K562 (cell line): ENCODE measurements at regions not wholly inside any gene's neighbourhood (a gene's known extent, or its start where the extent isn't known, plus 50 kb on each side); places are given as distances from the start of the nearest gene placed in this dataset.

Source experiments
- ATAC-seq: fragments of 200-7000 bp; cut with Tn5 transposase; 3 replicates; pipeline ENCODE4 v1.9.1; 2020; ENCODE audit warnings: moderate library complexity
- BruUV-seq: library from RNA; stranded (reverse); fragments of 400-500 nt; replicated peaks from 2 replicates; lab custom pipeline; 2021; lab: Mats Ljungman, UMichigan
- CTCF ChIA-PET: fragments of 300-600 bp; formaldehyde crosslinking; extraction: SDS; loops from one replicate; lab custom pipeline; 2021; ENCODE audit warnings: low intra/inter-chr PET ratio; lab: Yijun Ruan, JAX
- POLR2A ChIA-PET: fragments of 300-600, 350-650 bp; sonication (Branson Sonifier 250); formaldehyde crosslinking; extraction: SDS; loops from one replicate; lab custom pipeline; 2021; ENCODE audit warnings: antibody characterized with exemption, inconsistent platforms; lab: Yijun Ruan, JAX
- DNase-seq, 4 experiments: peaks; one replicate each; pipeline versions ENCODE4 v3.0.0 to v3.0.0-alpha.2; 2011 to 2018; ENCODE audit warnings: low spot score in 3 of 4, mixed read lengths in 3 of 4; ENCODE audit errors: extremely low read depth in 1 of 4
- FAIRE-seq: peaks from 2 replicates; lab custom pipeline; 2011; peaks lifted over from hg19 to GRCh38; lab: Jason Lieb, UNC
- H2AFZ ChIP-seq: 2 replicates; pipeline ENCODE4 v1.6.0; 2011; ENCODE audit warnings: low read depth, low read length, control low read depth, inconsistent platforms
- H3K27ac ChIP-seq: fragments of 200-600 bp; 3 replicates; pipeline ENCODE4 v1.8.0; 2011; ENCODE audit warnings: low read depth, mild to moderate bottlenecking, control low read depth, inconsistent platforms, low read length, moderate library complexity, mixed read lengths; ENCODE audit errors: extremely low read depth
- H3K27me3 ChIP-seq, 2 experiments: fragments of 300-600 bp in 1 of 2; 2 replicates in 1 of 2; 3 replicates in 1 of 2; pipeline versions ENCODE4 v1.6.0 to v1.8.0; 2011; ENCODE audit warnings: inconsistent platforms in 2 of 2, low read length in 2 of 2, mild to moderate bottlenecking in 1 of 2, mixed read lengths in 1 of 2, moderate library complexity in 1 of 2; ENCODE audit not compliant: control insufficient read depth in 2 of 2, insufficient read depth in 2 of 2
- H3K36me3 ChIP-seq: fragments of 300-600 bp; 3 replicates; pipeline ENCODE4 v1.8.0; 2011; ENCODE audit warnings: mild to moderate bottlenecking, low read length, inconsistent platforms; ENCODE audit not compliant: control insufficient read depth, insufficient read depth
- H3K4me1 ChIP-seq, 2 experiments: fragments of 200-600 bp in 1 of 2; replicated peaks in 1 of 2; 2 replicates in 1 of 2; 3 replicates in 1 of 2; pipeline versions ENCODE4 v1.5.1 to v1.8.0; 2011; ENCODE audit warnings: inconsistent platforms in 2 of 2, low read length in 2 of 2, mild to moderate bottlenecking in 1 of 2, mixed read lengths in 1 of 2, moderate library complexity in 1 of 2; ENCODE audit not compliant: control insufficient read depth in 2 of 2, insufficient read depth in 2 of 2
- H3K4me2 ChIP-seq: 2 replicates; pipeline ENCODE4 v1.6.1; 2011; ENCODE audit warnings: low read length, control low read depth, inconsistent platforms, mixed read lengths; ENCODE audit not compliant: insufficient read depth
- H3K4me3 ChIP-seq: fragments of 200-600 bp; sonication (generic), shearing (Covaris generic); 2 replicates; pipeline ENCODE4 v1.5.1; 2016; ENCODE audit warnings: control low read depth, inconsistent platforms
- H3K79me2 ChIP-seq: fragments of 200-600 bp; 3 replicates; pipeline ENCODE4 v1.8.0; 2011; ENCODE audit warnings: low read length, inconsistent platforms; ENCODE audit not compliant: control insufficient read depth, insufficient read depth
- H3K9ac ChIP-seq, 2 experiments: 2 replicates each; pipeline versions ENCODE4 v1.6.0 to v1.6.1; 2011; ENCODE audit warnings: low read depth in 2 of 2, low read length in 2 of 2, control low read depth in 1 of 2, inconsistent platforms in 1 of 2, mild to moderate bottlenecking in 1 of 2, mixed read lengths in 1 of 2; ENCODE audit not compliant: insufficient read depth in 1 of 2
- H3K9me1 ChIP-seq: one replicate; pipeline ENCODE4 v1.6.0; 2011; ENCODE audit warnings: inconsistent platforms, mild to moderate bottlenecking, low read length, moderate library complexity; ENCODE audit not compliant: control insufficient read depth, insufficient read depth
- H3K9me3 ChIP-seq: replicated peaks from 2 replicates; pipeline ENCODE4 v1.5.1; 2011; ENCODE audit warnings: low read depth, low read length, inconsistent platforms; ENCODE audit not compliant: control insufficient read depth, insufficient read depth
- H4K20me1 ChIP-seq: replicated peaks from 2 replicates; pipeline ENCODE4 v1.6.1; 2011; ENCODE audit warnings: low read length, inconsistent platforms, mixed read lengths; ENCODE audit not compliant: control insufficient read depth, insufficient read depth
- DIDO1 ChIP-seq: fragments of 450-650 bp; IDR thresholded peaks from 2 replicates; pipeline ENCODE4 v1.6.1; 2016; ENCODE audit warnings: low read depth, missing biosample characterization, missing genetic modification characterization
- HDGF ChIP-seq: fragments of 450-650 bp; IDR thresholded peaks from 2 replicates; pipeline ENCODE4 v1.6.1; 2016
- HNRNPUL1 ChIP-seq: fragments of 200-400 bp; formaldehyde crosslinking; IDR thresholded peaks from 2 replicates; pipeline ENCODE4 v1.6.1; 2017; ENCODE audit warnings: low read length
- ZFX ChIP-seq: sonication (generic); formaldehyde crosslinking; IDR thresholded peaks from 2 replicates; pipeline ENCODE4 v1.8.0; 2022; ENCODE audit warnings: mild to moderate bottlenecking, missing genetic modification reagents, moderate library complexity
- ZNF316 ChIP-seq: fragments of 450-650 bp; IDR thresholded peaks from 2 replicates; pipeline ENCODE4 v1.6.1; 2016
- ZNF395 ChIP-seq: fragments of 200-800 bp; sonication (Bioruptor generic); IDR thresholded peaks from 2 replicates; pipeline ENCODE4 v1.6.1; 2017; ENCODE audit warnings: missing genetic modification characterization, missing compliant biosample characterization
- ZNF561 ChIP-seq: fragments of 450-650 bp; formaldehyde crosslinking; conservative IDR thresholded peaks from 2 replicates; pipeline ENCODE4 v1.4.0; 2020; ENCODE audit warnings: mild to moderate bottlenecking, moderate library complexity
- ZNF609 ChIP-seq: sonication (generic); formaldehyde crosslinking; IDR thresholded peaks from 2 replicates; pipeline ENCODE4 v1.8.1; 2023; ENCODE audit warnings: missing genetic modification reagents, mild to moderate bottlenecking, borderline replicate concordance
- WGBS: fragments of 100-300 bp; shearing (Covaris generic); methylation state at CpG from one replicate; pipeline ENCODE4 v1.1.6; 2016; ENCODE audit warnings: low coverage, mixed read lengths; ENCODE audit not compliant: insufficient coverage; ENCODE audit errors: missing lambda C conversion rate; 5-methylcytosine and 5-hydroxymethylcytosine counted together
- in situ Hi-C: fragments of 300-500 bp; cut with MboI; formaldehyde crosslinking; loops from 4 replicates; pipeline ENCODE4 v1.15.0; 2018; ENCODE audit warnings: inconsistent platforms, mixed read lengths
- intact Hi-C: fragments of 100-400 bp; cut with micrococcal nuclease; formaldehyde crosslinking; loops from 2 replicates; pipeline ENCODE4 v1.14.2; 2022

GRCh38 chr2:236400594-236401360 lies 136.6 kb upstream of the ASB18 start:
- Histone ChIP-seq H3K9ac (no peak overlapping the region), H3K4me3 (no peak overlapping the region), H3K4me1 (no peaks in the 10 kb centered on the region), H3K9me3 (no peaks in the 10 kb centered on the region), H3K79me2 (no peaks in the 10 kb centered on the region), H3K27ac (no peak overlapping the region), H3K27me3 (peaks cover 4 to 41% of the 10 kb centered on the region in 2 experiments; a peak in 3 of 5 replicates), H4K20me1 (no peaks in the 10 kb centered on the region), H3K4me2 (no peak overlapping the region), H3K9me1 (no peaks in the 10 kb centered on the region), H3K36me3 (no peaks in the 10 kb centered on the region), H2AFZ (no peak overlapping the region)
- POLR2A ChIA-PET, result interaction anchor here (0.6 kb wide), 1 partner anchor 718 kb away, joined by 3 read pairs; no protein-coding TSS in a partner anchor
- TF ChIP-seq ZNF561 (no peak), ZFX (CRISPR knock-in tag) (no peak), HDGF (no peak)
- in situ Hi-C loops, result no loop called here
- DNase-seq (no peak), ATAC-seq (no peak), FAIRE-seq (no peak)
- no TSS peak for BruUV-seq
- CTCF ChIA-PET, result no interaction called here
- intact Hi-C loops, result no loop called here
- 0% methylated on average over 16 of the region's 20 CpGs for WGBS

- H3K4me2 ChIP-seq, result no peak overlapping the region
- CTCF ChIA-PET, result no interaction called here
- H2AFZ ChIP-seq, result no peak overlapping the region
- BruUV-seq, result no TSS peak
- H3K27ac ChIP-seq, result no peak overlapping the region
- H3K36me3 ChIP-seq, result no peaks in the 10 kb centered on the region
- H3K4me1 ChIP-seq, result no peaks in the 10 kb centered on the region
- H3K9me1 ChIP-seq, result no peaks in the 10 kb centered on the region
- intact Hi-C loops, result no loop called here
- POLR2A ChIA-PET, result no interaction called here
- H3K79me2 ChIP-seq, result no peaks in the 10 kb centered on the region
- FAIRE-seq (no peak), DNase-seq (no peak), ATAC-seq (no peak)
- WGBS, result 0% methylated on average over 11 of the region's 12 CpGs
- H3K27me3 ChIP-seq, result peaks cover 4 to 36% of the 10 kb centered on the region in 2 experiments; a peak in 3 of 5 replicates
- in situ Hi-C loops, result no loop called here
- no peak overlapping the region for H3K9ac ChIP-seq
- H4K20me1 ChIP-seq, result no peaks in the 10 kb centered on the region
- H3K9me3 ChIP-seq, result no peaks in the 10 kb centered on the region
- H3K4me3 ChIP-seq, result no peak overlapping the region
- no peak for TF ChIP-seq HNRNPUL1
- TF ChIP-seq DIDO1 (tag), result no peak
- TF ChIP-seq ZNF609 (CRISPR knock-in tag), result no peak
- no peak for TF ChIP-seq ZNF395 (CRISPR knock-in tag)
- no peak for TF ChIP-seq ZNF316
These were observed 138.0 kb upstream of the ASB18 start for GRCh38 chr2:236402033-236402790.
